ENCODE measurements at regions not wholly inside any gene's neighbourhood (a gene's known extent, or its start where the extent isn't known, plus 50 kb on each side); places are given as distances from the start of the nearest gene placed in this dataset.

- H3K36me3 Mint-ChIP-seq (ENCODE audit: insufficient read depth, unreplicated experiment): no peaks in the 10 kb centered on the region
- BruUV-seq (replicated peaks): no TSS peak
- H3K27me3 Mint-ChIP-seq (ENCODE audit: insufficient read depth, unreplicated experiment): no peaks in the 10 kb centered on the region
- H3K9me3 Mint-ChIP-seq (ENCODE audit: unreplicated experiment): no peaks in the 10 kb centered on the region
- Histone ChIP-seq H3K27me3 (replicated peaks; ENCODE audit: control insufficient read depth, insufficient read depth, low read length) (no peaks in the 10 kb centered on the region), H3K4me3 (ENCODE audit: low read depth, low read length) (no peak overlapping the region), H3K4me1 (peaks cover 17% of the 10 kb centered on the region), H3K9me3 (peaks cover 16% of the 10 kb centered on the region), H3K36me3 (ENCODE audit: control insufficient read depth, insufficient read depth, low read length) (0 out of 2 replicates have a peak, but pooled peaks cover 2% of the 10 kb centered on the region)
- H3K27ac Mint-ChIP-seq (ENCODE audit: unreplicated experiment): no peak overlapping the region
- peaks cover 31% of the 10 kb centered on the region for H3K4me1 Mint-ChIP-seq (ENCODE audit: low read depth, unreplicated experiment)
- intact Hi-C loops (cut with micrococcal nuclease; ENCODE audit: unreplicated experiment): no loop called here
- no peak for TF ChIP-seq CTCF (IDR thresholded peaks at IDR 0.05; ENCODE audit: insufficient read depth in 1 of 2, low read depth in 1 of 2, low read length in 1 of 2, severe bottlenecking in 1 of 2, unreplicated experiment in 1 of 2)
- ChIA-PET CTCF (interaction anchor here (0.7 kb wide), 1 partner anchor 23 kb away, joined by 9 read pairs; no protein-coding TSS in a partner anchor), POLR2A (no interaction called here)
- DNase-seq: no peak
- H3K4me3 Mint-ChIP-seq (ENCODE audit: unreplicated experiment): no peak overlapping the region
Observed at GRCh38 chr20:47419953-47420514, 63.5 kb upstream of the ZMYND8 start.

GRCh38 chr20:47421076-47421475 lies 64.6 kb upstream of the ZMYND8 start:
- Mint-ChIP-seq H3K27me3 (ENCODE audit: insufficient read depth, unreplicated experiment) (no peaks in the 10 kb centered on the region), H3K27ac (ENCODE audit: unreplicated experiment) (no peak overlapping the region), H3K36me3 (ENCODE audit: insufficient read depth, unreplicated experiment) (no peaks in the 10 kb centered on the region), H3K4me1 (ENCODE audit: low read depth, unreplicated experiment) (peaks cover 31% of the 10 kb centered on the region), H3K4me3 (ENCODE audit: unreplicated experiment) (no peak overlapping the region), H3K9me3 (ENCODE audit: unreplicated experiment) (no peaks in the 10 kb centered on the region)
- H3K9me3 ChIP-seq: peaks cover 17% of the 10 kb centered on the region
- 0 out of 2 replicates have a peak, but pooled peaks cover 2% of the 10 kb centered on the region for H3K36me3 ChIP-seq (ENCODE audit: control insufficient read depth, insufficient read depth, low read length)
- peaks cover 17% of the 10 kb centered on the region for H3K4me1 ChIP-seq
- intact Hi-C loops (cut with micrococcal nuclease; ENCODE audit: unreplicated experiment): no loop called here
- TF ChIP-seq CTCF (IDR thresholded peaks at IDR 0.05; ENCODE audit: insufficient read depth in 1 of 2, low read depth in 1 of 2, low read length in 1 of 2, severe bottlenecking in 1 of 2, unreplicated experiment in 1 of 2): no peak
- BruUV-seq (replicated peaks): no TSS peak
- DNase-seq: no peak
- POLR2A ChIA-PET: no interaction called here
- CTCF ChIA-PET: interaction anchor here (0.7 to 0.9 kb wide), 4 partner anchors 24 to 916 kb away, joined by 3 to 9 read pairs (median 5); no protein-coding TSS in a partner anchor
- H3K27me3 ChIP-seq (replicated peaks; ENCODE audit: control insufficient read depth, insufficient read depth, low read length): no peaks in the 10 kb centered on the region
- H3K4me3 ChIP-seq (ENCODE audit: low read depth, low read length): no peak overlapping the region

GRCh38 chr20:47423586-47423985 lies 67.1 kb upstream of the ZMYND8 start:
- POLR2A ChIA-PET: interaction anchor here (0.6 kb wide), 1 partner anchor 91 kb away, joined by 13 read pairs; no protein-coding TSS in a partner anchor
- Mint-ChIP-seq H3K9me3 (ENCODE audit: unreplicated experiment) (peaks cover 20% of the 10 kb centered on the region), H3K27ac (ENCODE audit: unreplicated experiment) (no peak overlapping the region), H3K4me3 (ENCODE audit: unreplicated experiment) (no peak overlapping the region), H3K4me1 (ENCODE audit: low read depth, unreplicated experiment) (peaks cover 11% of the 10 kb centered on the region), H3K36me3 (ENCODE audit: insufficient read depth, unreplicated experiment) (peaks cover 19% of the 10 kb centered on the region), H3K27me3 (ENCODE audit: insufficient read depth, unreplicated experiment) (no peaks in the 10 kb centered on the region)
- H3K4me3 ChIP-seq (ENCODE audit: low read depth, low read length): no peak overlapping the region
- no TSS peak for BruUV-seq (replicated peaks)
- H3K9me3 ChIP-seq: peaks cover 24% of the 10 kb centered on the region
- TF ChIP-seq CTCF (IDR thresholded peaks at IDR 0.05; ENCODE audit: insufficient read depth in 1 of 2, low read depth in 1 of 2, low read length in 1 of 2, severe bottlenecking in 1 of 2, unreplicated experiment in 1 of 2): no peak
- no peaks in the 10 kb centered on the region; the same call in 1 of the 2 replicates for H3K4me1 ChIP-seq
- intact Hi-C loops (cut with micrococcal nuclease; ENCODE audit: unreplicated experiment): no loop called here
- no peaks in the 10 kb centered on the region for H3K27me3 ChIP-seq (replicated peaks; ENCODE audit: control insufficient read depth, insufficient read depth, low read length)
- H3K36me3 ChIP-seq (ENCODE audit: control insufficient read depth, insufficient read depth, low read length): no peaks in the 10 kb centered on the region
- no peak for DNase-seq
- CTCF ChIA-PET: interaction anchor here (0.9 to 1.4 kb wide), 2 partner anchors 32 to 41 kb away, joined by 3 read pairs; no protein-coding TSS in a partner anchor

Data from Caco-2 (cell line).